Right lobe of liver (tissue), 6 donors: ENCODE measurements at regions not wholly inside any gene's neighbourhood (a gene's known extent, or its start where the extent isn't known, plus 50 kb on each side); places are given as distances from the start of the nearest gene placed in this dataset.
A peak's percentile ranks its signal among the peaks of the same experiment; 100 is the strongest.

Experiments
- ATAC-seq, 4 donors: fragments of 200-7000 bp; cut with Tn5 transposase; one replicate each; pipeline ENCODE4 v1.9.1; 2020; ENCODE audit warnings: mild to moderate bottlenecking in 4 of 4, moderate library complexity in 4 of 4
- DNase-seq, 3 donors: peaks; one replicate each; pipeline ENCODE4 v3.0.0-alpha.2; 2020
- H3K27ac ChIP-seq, 3 donors: fragments of 200-600 bp; one replicate each; pipeline ENCODE4 v1.8.0; 2022
- H3K27me3 ChIP-seq, 2 donors: fragments of 200-600 bp; one replicate each; pipeline ENCODE4 v1.8.0; 2022
- H3K36me3 ChIP-seq, 4 donors: fragments of 200-600 bp; sonication (generic) in 1 of 4; one replicate each; pipeline versions ENCODE4 v1.5.1 to v1.8.0; 2017 to 2022; ENCODE audit warnings: control low read depth in 1 of 4
- H3K4me1 ChIP-seq, 4 donors: fragments of 200-600 bp; sonication (generic) in 1 of 4; one replicate each; pipeline versions ENCODE4 v1.5.1 to v1.8.0; 2017 to 2022; ENCODE audit warnings: control low read depth in 1 of 4
- H3K4me3 ChIP-seq, 3 donors: fragments of 200-600 bp; one replicate each; pipeline ENCODE4 v1.8.0; 2022
- H3K9me3 ChIP-seq, 4 donors: fragments of 200-600 bp; sonication (generic) in 1 of 4; one replicate each; pipeline versions ENCODE4 v1.5.1 to v1.8.0; 2017 to 2022; ENCODE audit warnings: control low read depth in 1 of 4
- POLR2A ChIP-seq: fragments of 450-650 bp; IDR thresholded peaks from one replicate; pipeline ENCODE4 v1.6.1; 2017; ENCODE audit warnings: antibody characterized with exemption, mild to moderate bottlenecking
- WGBS: methylation state at CpG from one replicate; pipeline ENCODE4 v1.1.6; 2018; ENCODE audit warnings: low coverage, low lambda C conversion rate; ENCODE audit not compliant: insufficient coverage; ENCODE audit errors: missing lambda C conversion rate; 5-methylcytosine and 5-hydroxymethylcytosine counted together
- intact Hi-C, 2 donors: fragments of 100-400 bp; cut with DNase I; formaldehyde crosslinking; loops; one replicate each; pipeline versions ENCODE4 v1.11.2 to v1.14.1; 2022
- TF ChIP-seq, protein P1 (sequence below), 4 donors: fragments of 200-600 bp in 3 of 4; fragments of 450-650 bp in 1 of 4; IDR thresholded peaks; one replicate each; pipeline versions ENCODE4 v1.5.1 to v1.8.0; 2016 to 2022; ENCODE audit warnings: antibody characterized with exemption in 4 of 4, mild to moderate bottlenecking in 2 of 4
- donor health status: DM: no; HTN: yes; CAD: no.
- donor health status: DM: no; HTN: no; CAD: no.
- donor health status: DM: no; HTN: no; CAD: no.
- donor health status: DM: no; HTN: yes; CAD: no.
- donor health status: DM: no; HTN: yes; CAD: no.

DNA sequence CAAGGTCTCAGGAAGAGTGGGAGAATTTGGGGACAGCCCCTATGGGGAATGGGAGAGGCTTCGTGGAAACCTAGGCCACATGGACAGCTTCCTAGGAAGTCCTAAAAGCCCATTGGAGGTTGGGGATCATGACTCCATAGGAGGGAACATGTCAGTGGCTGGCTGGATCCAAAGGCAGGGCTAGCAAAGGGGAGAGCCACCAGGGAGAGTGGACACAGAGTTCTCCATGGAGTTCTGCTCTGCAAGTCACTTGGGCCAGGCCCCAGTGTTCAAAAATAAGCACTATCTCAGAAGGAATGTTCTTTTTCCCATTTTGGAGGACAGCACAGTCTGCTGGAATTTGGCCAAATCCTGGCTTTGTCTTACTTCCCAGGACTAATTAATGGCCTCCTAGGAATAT is 140.6 kb upstream of the RAD23B start:
- no peak overlapping the region for H3K27ac ChIP-seq
- WGBS, result 100% methylated on average over 1 of the region's 1 CpG
- no peak overlapping the region for H3K4me3 ChIP-seq
- TF ChIP-seq, protein P1, sequence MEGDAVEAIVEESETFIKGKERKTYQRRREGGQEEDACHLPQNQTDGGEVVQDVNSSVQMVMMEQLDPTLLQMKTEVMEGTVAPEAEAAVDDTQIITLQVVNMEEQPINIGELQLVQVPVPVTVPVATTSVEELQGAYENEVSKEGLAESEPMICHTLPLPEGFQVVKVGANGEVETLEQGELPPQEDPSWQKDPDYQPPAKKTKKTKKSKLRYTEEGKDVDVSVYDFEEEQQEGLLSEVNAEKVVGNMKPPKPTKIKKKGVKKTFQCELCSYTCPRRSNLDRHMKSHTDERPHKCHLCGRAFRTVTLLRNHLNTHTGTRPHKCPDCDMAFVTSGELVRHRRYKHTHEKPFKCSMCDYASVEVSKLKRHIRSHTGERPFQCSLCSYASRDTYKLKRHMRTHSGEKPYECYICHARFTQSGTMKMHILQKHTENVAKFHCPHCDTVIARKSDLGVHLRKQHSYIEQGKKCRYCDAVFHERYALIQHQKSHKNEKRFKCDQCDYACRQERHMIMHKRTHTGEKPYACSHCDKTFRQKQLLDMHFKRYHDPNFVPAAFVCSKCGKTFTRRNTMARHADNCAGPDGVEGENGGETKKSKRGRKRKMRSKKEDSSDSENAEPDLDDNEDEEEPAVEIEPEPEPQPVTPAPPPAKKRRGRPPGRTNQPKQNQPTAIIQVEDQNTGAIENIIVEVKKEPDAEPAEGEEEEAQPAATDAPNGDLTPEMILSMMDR (IDR thresholded peaks at IDR 0.05), result no peak
- no peak for TF ChIP-seq POLR2A
- H3K4me1 ChIP-seq, result peaks cover 0 to 25% (median 8%) of the 10 kb centered on the region in 4 donors
- DNase-seq (no peak), ATAC-seq (no peak)
- intact Hi-C loops, result no loop called here
- H3K9me3 ChIP-seq, result no peaks in the 10 kb centered on the region
- no peaks in the 10 kb centered on the region for H3K27me3 ChIP-seq
- H3K36me3 ChIP-seq, result no peaks in the 10 kb centered on the region

DNA sequence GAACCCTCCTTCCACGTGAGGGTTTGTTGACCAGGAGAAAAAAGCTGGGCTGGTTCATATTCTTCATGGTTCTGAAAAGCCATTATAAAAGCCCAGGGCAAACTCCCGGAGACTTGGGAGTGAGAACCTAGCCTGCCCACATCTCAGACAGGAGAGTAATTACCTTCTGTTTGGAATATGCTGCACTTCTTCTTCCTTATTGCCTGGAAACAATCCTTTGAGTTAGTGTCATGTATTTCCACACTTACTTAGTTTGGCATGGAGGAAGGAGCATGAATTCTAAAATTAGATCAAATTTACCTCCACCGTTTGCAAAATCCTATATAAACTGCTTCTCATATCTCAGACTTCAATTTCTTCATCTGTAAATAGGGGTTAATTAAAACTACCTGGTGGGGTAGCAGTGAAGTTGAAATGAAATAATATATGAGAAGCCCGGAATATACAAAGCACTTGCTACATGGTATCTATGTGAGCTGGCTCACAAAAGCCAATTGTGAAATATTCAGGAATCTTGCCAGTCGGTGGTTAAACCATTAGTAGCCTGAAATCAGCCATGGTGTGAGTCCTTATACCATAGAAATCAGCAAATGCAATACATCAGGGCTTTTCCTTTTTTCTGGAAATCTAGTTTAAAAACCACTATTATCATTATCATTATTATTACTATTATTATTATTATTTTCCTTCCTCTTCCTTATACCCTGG is 140.0 kb upstream of the RAD23B start:
- DNase-seq, result peak in 1 of 3 donors; percentile 58
- intact Hi-C loops, result no loop called here
- H3K36me3 ChIP-seq, result no peaks in the 10 kb centered on the region
- peaks cover 0 to 20% (median 6%) of the 10 kb centered on the region in 4 donors for H3K4me1 ChIP-seq
- H3K27me3 ChIP-seq, result no peaks in the 10 kb centered on the region
- TF ChIP-seq, protein P1 (IDR thresholded peaks at IDR 0.05), result no peak
- TF ChIP-seq POLR2A, result no peak
- H3K27ac ChIP-seq, result no peak overlapping the region
- peak in 3 of 4 donors; percentile 50 to 62 (median 51) for ATAC-seq
- H3K9me3 ChIP-seq, result no peaks in the 10 kb centered on the region
- no peak overlapping the region for H3K4me3 ChIP-seq
- 44% methylated on average over 5 of the region's 5 CpGs for WGBS

DNA sequence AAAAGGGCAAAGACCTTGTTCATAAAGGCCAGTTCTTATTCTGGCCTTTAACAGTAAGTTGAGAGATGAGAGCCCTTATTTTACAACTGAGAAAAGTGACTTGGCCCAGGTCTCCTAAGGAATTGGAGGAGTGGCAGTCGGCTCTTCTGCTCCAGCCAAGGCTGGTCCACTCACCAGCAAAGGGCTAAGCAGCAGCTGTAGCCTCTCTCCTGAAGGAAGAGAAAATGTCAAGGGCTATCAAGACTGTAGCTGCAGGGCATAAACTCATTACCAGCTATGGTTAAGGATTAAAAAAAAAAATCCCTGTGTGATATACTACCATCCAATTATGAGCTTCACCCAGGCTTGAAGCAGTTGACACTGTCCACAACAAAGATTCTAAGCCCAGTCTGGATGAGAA is 138.6 kb upstream of the RAD23B start:
- Histone ChIP-seq H3K27me3 (no peaks in the 10 kb centered on the region), H3K36me3 (no peaks in the 10 kb centered on the region), H3K4me1 (peaks cover 0 to 8% (median 0%) of the 10 kb centered on the region in 4 donors), H3K9me3 (no peaks in the 10 kb centered on the region), H3K27ac (no peak overlapping the region), H3K4me3 (no peak overlapping the region)
- no peak for ATAC-seq
- intact Hi-C loops, result no loop called here
- DNase-seq, result no peak
- WGBS, result 100% methylated on average over 1 of the region's 1 CpG
- TF ChIP-seq POLR2A, result no peak

DNA sequence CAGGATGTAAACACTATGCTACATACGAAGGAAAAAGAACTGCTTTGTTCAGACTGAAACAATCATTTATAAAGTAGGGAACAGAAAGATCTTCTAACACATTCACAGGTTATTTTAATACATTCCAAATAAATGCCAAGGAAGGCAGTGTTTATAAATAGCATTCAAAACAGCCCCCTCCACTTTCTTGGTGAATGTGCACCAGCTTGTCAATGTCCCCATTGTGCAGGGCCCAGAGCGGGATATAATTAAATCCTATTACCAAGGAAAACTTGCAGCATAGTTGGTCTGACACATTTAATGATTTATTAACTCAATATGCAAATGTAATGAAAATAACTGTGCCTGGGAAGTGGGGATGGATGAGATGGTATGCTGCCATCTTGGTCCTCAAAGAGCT is 135.9 kb upstream of the RAD23B start:
- Histone ChIP-seq H3K27me3 (no peaks in the 10 kb centered on the region), H3K4me1 (peaks cover 0 to 8% (median 0%) of the 10 kb centered on the region in 4 donors), H3K27ac (no peak overlapping the region), H3K9me3 (no peaks in the 10 kb centered on the region), H3K36me3 (no peaks in the 10 kb centered on the region), H3K4me3 (no peak overlapping the region)
- ATAC-seq, result no peak
- intact Hi-C loops, result no loop called here
- no peak for DNase-seq
- no peak for TF ChIP-seq POLR2A
- TF ChIP-seq, protein P1 (IDR thresholded peaks at IDR 0.05), result no peak
- WGBS, result 82% methylated on average over 2 of the region's 2 CpGs

DNA sequence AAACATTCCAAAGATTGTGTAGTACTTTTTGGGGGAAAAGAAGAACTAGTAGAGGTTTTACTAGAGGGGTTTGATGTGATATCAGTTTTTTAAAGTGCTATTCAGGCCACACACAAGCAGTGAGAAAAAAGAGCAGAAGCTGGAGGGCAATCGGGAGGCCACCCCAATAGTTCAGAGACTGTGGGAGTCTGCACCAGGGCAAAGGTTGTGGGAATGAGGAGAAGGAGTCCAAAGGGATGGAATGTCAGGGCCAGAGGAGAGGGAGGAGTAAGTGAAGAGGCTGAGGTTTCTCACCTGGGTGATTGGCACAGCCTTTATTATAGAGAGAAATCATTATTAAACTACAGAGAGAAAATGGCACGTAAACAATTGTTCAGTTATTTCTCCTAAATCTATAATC is 134.9 kb upstream of the RAD23B start:
- ATAC-seq (no peak), DNase-seq (no peak)
- peaks cover 0 to 4% (median 0%) of the 10 kb centered on the region in 4 donors for H3K4me1 ChIP-seq
- 100% methylated on average over 1 of the region's 2 CpGs for WGBS
- H3K4me3 ChIP-seq, result no peak overlapping the region
- H3K9me3 ChIP-seq, result no peaks in the 10 kb centered on the region
- intact Hi-C loops, result no loop called here
- H3K36me3 ChIP-seq, result no peaks in the 10 kb centered on the region
- H3K27ac ChIP-seq, result no peak overlapping the region
- no peak for TF ChIP-seq POLR2A
- TF ChIP-seq, protein P1 (IDR thresholded peaks at IDR 0.05), result no peak
- H3K27me3 ChIP-seq, result no peaks in the 10 kb centered on the region
